GM19468 (cell line): ENCODE measurements at regions not wholly inside any gene's neighbourhood (a gene's known extent, or its start where the extent isn't known, plus 50 kb on each side); places are given as distances from the start of the nearest gene placed in this dataset.
"Not testable (repeated sequence)": the region's sequence is repeated elsewhere in the genome, so short reads cannot be mapped to it uniquely, and the experiment has no call there.

ENCODE experiments used
- ATAC-seq: cut with Tn5 transposase; IDR thresholded peaks from one replicate; pipeline ENCODE4 v1.9.1; 2021; ENCODE audit warnings: mild to moderate bottlenecking, moderate library complexity, moderate number of reproducible peaks; ENCODE audit not compliant: unreplicated experiment; ENCODE audit errors: extremely low read depth

DNA sequence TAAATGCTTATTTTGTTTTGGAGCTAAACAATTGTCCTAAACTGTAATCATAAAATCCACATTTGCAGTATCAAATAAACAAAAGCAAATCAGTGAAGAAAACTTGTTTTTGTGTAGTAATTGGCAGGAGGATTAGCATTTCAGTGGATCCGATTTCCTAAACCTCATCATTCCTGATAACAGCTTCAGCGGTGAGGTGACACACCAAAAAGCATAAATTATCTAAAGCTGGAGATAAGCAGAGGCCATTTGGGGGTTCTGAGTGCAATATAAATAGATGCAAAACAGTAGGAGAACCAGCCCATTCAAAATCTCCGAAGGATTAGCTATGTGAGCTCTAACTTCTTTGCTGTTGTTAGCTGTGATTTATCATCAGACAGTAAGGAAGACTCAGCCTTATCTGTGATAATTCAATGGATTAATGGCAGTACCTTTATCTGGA, 235.8 kb downstream of the EPHA7 start:
- ATAC-seq, result no peak

DNA sequence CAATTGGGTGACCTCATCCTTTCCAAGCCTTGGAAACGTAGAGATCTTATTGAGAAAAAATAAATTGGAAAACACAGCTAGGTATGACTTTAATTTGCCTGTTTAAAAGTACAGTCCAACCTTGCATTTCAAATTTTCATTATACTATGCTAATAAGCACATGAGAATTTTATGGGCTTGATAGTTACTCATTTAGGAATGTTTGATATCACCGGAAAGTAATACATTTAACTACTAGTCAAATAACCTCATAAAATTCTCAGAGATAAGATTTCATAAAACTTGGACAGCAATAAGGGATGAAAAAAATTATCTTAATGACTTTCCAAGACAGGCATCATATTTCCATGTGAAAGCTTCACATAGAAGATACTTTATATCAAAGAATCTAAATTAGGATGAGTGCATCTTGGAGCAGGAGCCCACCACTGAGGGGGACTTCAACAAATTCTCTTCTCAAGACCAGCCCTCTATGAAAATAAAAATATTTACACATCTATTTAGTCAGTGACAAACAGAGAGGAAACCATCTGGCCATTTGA, 236.3 kb downstream of the EPHA7 start:
- ATAC-seq, result no peak

DNA sequence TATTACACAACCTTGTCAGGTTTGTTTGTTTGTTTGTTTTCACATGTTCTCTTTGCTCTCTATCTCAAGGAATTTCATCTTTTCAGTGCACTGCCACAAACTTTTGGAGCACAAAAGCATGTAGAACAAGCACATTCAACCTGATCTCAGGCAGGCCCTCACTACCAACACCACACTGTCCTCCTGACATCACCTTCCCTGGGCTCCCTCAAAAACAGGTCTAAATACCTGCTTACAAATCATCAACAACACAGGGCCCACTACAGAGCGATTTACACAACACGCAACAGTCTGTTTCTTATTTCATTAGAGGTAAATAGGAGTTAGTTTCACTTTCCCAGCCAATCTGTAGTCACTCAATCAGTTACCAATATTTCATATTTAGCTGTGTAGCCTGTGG, 241.4 kb downstream of the EPHA7 start:
- ATAC-seq, result no peak

DNA sequence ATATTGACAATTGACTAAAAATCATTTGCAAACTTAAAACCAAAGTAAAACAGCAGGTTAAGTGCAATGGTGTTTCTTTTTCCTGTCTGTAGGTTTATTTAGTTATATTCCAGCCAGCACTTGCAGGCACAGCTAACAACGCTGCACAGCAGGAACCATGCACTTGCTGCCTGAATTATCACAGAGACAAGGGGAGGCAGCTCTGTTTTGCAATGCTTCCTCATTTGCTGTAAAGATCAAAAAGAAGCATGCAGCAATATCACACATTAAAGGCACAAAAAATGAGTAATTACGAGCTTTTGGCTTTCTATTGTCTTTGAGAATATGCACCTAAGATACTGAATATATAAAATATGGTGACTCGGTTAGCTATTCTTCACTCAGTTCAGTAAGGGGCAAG, 241.9 kb downstream of the EPHA7 start:
- no peak for ATAC-seq

DNA sequence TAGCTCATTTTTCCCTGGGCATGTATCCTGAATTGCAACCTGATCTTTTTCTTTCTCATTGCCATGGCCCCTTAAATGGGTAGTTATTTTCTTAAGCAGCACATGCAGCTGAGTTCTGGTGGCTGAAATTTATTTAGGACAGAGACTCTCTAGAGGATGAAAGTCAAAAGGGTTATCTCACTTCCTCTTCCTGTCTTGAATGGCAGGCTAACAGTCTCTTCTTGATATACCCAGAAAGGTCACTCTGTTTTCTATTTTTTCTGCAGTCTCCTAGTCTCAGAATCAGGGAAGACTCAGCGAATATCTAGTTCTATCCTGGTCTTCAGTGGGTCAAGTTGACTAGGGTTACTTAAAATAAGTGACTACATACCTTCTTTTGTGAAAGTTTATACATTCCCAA, 243.3 kb downstream of the EPHA7 start:
- no peak for ATAC-seq

GRCh38 chr6:93173573-93173972, 245.8 kb downstream of the EPHA7 start:
- ATAC-seq, result not testable (repeated sequence)

GRCh38 chr6:93165850-93166430, 253.4 kb downstream of the EPHA7 start:
- ATAC-seq, result no peak

GRCh38 chr6:93164781-93165180, 254.6 kb downstream of the EPHA7 start:
- ATAC-seq, result no peak

GRCh38 chr6:93163146-93163545, 256.2 kb downstream of the EPHA7 start:
- no peak for ATAC-seq

- peak; percentile 39 for ATAC-seq
Measured at GRCh38 chr6:93139408-93140081, 279.8 kb downstream of the EPHA7 start.

GRCh38 chr6:93136111-93136510, 283.2 kb downstream of the EPHA7 start:
- no peak for ATAC-seq

DNA sequence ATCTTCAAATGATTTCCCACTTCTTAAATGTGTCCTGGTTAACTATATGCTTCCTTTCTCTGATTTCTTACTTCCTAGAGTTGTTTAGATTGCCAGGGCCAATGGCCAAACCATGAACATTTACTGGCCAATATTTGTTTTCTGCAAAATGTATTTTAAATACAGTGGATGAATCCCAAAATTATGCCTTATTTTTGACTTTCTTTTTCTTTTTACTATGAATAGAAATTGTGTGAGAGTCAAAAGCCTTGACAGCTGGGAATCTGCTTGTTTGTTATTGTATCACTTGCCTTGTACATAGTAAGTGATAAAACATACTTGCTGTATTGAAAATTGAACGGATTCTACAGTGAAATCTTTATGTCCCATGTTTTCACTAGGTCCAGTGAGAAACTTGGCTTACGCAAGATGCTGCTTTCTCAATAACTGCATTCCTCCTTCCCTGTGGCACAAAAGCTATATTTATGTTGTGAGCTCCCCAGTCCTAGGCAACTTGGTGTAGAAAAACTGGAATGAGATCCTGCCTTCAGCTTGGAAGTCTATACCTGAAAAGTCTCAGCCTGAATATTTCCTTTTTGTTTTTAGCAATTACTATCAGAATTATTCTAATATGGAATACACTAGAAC, 295.2 kb downstream of the EPHA7 start:
- no peak for ATAC-seq

DNA sequence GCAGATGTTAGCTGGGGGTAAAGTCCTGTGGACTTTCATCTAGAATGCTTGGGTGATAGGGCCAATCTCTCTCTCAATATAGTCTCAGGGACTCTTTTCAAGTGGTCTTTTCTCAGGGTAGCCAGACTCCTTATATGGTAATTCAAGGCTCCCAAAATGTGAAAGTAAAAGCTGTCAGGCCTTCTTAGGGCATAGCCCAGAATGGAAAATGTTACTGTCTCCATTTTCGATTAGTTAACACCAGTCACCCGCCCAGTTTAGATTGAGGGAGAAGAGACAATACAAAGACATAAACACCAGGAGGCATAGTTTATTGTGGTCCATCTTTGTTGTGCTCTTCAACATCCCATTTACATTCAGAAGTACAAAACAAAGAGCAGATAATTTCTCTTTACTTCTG, 295.8 kb downstream of the EPHA7 start:
- ATAC-seq, result no peak

GRCh38 chr6:93120154-93120742, 299.1 kb downstream of the EPHA7 start:
- ATAC-seq, result no peak

- ATAC-seq, result no peak
Measured at GRCh38 chr6:93105907-93106306, 313.5 kb downstream of the EPHA7 start.

DNA sequence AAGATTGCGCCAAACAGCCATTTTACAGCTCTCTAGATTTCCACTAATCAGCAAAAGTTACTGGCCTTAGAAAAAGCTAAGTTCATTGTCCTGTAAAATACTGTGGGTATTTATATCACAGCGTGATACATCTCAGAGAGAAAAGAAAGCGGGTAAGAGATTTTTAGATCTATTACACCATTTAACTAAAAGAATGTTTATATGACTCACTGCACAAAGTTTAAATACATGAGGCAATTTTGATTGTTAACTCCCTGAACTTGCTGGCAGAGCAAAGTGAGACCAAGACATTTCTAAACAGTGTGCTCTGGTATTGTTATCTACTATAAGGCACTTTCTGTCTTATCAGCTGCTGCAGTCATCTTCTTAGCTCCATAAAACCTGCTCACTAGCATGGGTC, 314.3 kb downstream of the EPHA7 start:
- no peak for ATAC-seq

DNA sequence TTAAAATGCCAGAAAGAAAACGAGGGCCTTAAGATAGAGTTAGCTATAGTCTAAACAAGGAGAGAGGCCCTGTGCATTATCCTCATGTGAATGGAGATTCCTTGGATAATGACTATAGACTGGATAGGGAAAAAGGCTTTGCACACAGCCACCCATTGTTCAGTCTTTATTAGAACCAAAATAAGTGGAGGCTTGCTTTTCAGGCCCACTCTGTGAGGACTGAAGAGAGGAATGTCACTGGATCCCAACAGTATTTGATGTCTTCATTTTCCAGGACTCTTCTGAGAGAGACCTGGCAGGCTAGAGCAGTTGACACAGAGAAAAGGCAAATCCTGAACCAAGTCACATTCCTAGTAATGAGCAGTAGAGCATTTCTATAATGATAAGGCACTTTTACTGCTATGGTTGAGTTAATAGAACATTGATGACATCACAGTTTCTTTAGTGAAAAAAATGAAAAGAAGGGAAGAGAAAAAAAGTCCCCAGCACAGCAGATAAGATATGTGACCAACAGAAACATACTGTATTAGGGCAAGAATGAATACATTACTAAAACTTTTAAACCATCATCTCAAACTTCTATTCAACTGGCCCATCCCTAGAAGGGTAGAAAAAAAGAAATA, 315.1 kb downstream of the EPHA7 start:
- no peak for ATAC-seq

GRCh38 chr6:93088621-93089501, 330.5 kb downstream of the EPHA7 start:
- no peak for ATAC-seq

DNA sequence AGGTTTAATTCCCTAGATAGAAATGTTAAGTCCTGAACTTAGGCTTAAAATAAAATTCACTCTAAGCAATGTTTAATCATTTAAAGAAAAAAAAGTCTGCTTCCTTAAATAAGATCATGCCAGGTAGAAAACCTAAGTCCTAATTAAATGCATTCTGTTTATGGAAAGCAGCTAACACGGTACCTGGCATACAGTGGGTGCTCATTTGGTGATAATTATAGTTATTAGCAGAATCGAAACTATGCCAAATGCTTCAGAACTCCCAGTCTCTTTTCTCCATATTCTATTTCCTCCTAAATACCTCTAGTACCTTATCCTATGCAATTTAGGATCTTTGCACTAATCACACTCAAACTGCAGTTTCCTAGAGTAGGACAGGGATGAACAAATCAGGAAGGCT, 331.8 kb downstream of the EPHA7 start:
- ATAC-seq, result no peak

DNA sequence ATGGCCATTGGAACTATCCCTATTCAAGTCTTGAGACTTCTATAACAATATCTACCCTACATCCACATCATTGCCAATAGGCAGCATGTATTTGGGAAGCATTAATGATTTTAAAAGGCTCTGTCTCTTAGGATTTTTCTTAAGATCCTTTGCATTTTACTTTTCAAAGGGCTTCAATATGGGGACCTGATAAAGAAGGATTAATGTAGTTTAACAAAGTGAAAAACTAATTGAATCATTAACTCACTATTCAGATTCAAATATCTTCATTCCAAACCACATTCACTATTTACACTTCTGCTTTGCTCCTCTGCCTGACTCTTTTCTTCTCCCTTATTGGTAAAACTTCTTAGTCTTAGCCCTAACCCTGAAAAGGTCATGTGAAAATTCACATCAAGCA, 333.0 kb downstream of the EPHA7 start:
- no peak for ATAC-seq
